NCI-H2107 treated with DMSO at 0.1 percent for 48 hours (cell line): ENCODE measurements at regions not wholly inside any gene's neighbourhood (a gene's known extent, or its start where the extent isn't known, plus 50 kb on each side); places are given as distances from the start of the nearest gene placed in this dataset.

Experiments
- DNase-seq: peaks from one replicate; lab custom pipeline; 2025; ENCODE audit not compliant: unreplicated experiment; lab: John Stamatoyannopoulos, UW

GRCh38 chr4:151604238-151604637 lies 156.6 kb downstream of the GATB start:
- DNase-seq: no peak

DNA sequence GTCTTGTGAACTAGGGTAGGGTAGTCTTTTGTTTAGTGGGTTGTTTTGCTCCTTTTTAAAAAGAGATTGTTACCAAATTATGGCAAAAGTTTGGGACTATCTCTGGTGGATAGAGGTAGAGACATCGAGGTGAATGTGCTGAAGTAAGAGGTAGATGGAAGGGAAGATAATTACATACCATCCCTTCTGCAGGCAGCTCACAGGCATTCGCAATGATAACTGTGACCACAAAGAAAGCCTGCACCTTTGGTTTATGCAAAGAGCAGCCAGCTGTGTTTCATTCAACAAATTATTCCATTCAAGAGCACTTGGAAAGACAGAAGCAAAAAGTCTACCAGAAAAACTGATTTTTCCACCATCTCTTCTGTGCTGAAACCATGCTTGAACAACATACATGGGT lies 155.6 kb downstream of the GATB start:
- no peak for DNase-seq

DNA sequence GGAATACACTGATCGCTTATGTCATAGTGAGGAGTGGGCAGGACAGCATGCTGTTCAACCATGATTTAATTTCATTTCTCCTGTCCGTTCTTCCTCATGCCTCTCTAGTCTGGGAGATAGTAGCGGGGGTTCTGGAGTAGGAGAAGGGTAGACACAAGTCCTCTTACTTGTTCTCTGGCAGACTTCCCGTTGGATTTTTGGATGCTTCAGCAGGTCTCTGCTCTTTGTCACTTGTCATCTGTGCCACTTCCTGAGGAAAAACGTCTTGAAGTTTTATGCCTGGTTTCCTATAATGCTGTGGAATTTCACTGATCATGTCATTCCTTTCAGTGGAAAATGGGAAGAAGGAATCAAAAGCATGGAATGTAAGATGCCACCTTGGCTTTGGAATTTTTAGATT lies 154.7 kb downstream of the GATB start:
- DNase-seq: no peak

GRCh38 chr4:151610229-151610628 lies 150.6 kb downstream of the GATB start:
- DNase-seq: no peak

- DNase-seq: no peak
Observed at GRCh38 chr4:151611960-151612359, 148.8 kb downstream of the GATB start.

- no peak for DNase-seq
Observed at GRCh38 chr4:151613290-151613689, 147.5 kb downstream of the GATB start.

GRCh38 chr4:151614561-151614960 lies 146.2 kb downstream of the GATB start:
- no peak for DNase-seq

GRCh38 chr4:151618858-151619257 lies 141.9 kb downstream of the GATB start:
- DNase-seq: no peak

- no peak for DNase-seq
Observed at GRCh38 chr4:151620066-151620465, 140.7 kb downstream of the GATB start.
